ENCODE measurements at regions not wholly inside any gene's neighbourhood (a gene's known extent, or its start where the extent isn't known, plus 50 kb on each side); places are given as distances from the start of the nearest gene placed in this dataset.
"Not testable (repeated sequence)": the region's sequence is repeated elsewhere in the genome, so short reads cannot be mapped to it uniquely, and the experiment has no call there.

DNA sequence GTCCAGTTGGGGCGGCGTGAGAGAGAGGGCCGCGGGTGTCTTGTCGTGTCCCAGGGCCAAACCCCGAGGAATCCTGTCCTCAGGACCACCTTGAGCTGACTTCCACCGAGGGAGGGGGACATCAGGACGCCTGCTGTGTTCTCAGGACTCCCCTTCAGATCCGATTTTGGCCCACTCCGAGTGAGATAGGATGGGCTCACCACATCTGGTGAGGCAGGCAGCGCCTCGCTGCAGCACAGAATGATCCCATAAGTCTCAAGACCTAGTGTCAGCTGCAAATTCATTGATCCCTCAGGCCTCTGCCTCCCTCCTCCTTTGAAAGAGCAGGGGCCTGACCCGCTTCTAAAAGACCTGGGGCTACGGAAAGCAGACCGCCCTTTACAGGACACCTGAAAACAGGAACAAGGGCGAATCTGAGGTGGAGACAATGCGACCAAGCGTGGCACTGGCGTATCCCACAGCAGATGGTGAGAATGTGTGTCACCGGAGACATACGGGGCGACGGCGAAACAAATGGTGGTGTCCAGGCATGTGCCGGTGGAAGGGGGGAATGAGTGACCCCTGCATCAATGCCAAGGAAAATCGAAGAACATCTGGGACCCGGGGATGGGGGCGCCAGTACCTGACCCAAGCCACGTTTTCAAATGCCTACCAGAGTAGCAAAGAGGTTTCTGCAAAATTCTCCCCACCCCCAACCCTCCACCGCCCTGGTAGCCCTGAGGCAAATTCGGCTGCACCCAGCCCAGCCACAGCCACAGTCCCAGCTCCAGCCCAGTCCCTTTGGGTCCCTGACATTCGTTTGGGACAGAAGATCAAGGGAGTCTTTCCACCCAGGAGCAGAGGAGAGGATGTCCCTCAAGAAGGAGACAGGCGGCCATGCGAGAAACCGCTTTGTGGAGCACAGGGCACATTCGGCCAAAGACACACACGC is 162.1 kb upstream of the ZNF337 start:
- peak overlapping the region; percentile 33 for H3K4me3 ChIP-seq (ENCODE audit: low read length)
- H3K4me1 ChIP-seq (ENCODE audit: insufficient read depth, low read length) = peaks cover 26% of the 10 kb centered on the region
- H3K9me3 ChIP-seq (ENCODE audit: low read length) = peaks cover 8% of the 10 kb centered on the region
- H3K36me3 ChIP-seq (ENCODE audit: insufficient read depth, low read length) = no peaks in the 10 kb centered on the region
- H3K27me3 ChIP-seq (ENCODE audit: insufficient read depth, low read length) = no peaks in the 10 kb centered on the region
- H2AFZ ChIP-seq (ENCODE audit: low read depth, low read length) = peak overlapping the region; percentile 20

DNA sequence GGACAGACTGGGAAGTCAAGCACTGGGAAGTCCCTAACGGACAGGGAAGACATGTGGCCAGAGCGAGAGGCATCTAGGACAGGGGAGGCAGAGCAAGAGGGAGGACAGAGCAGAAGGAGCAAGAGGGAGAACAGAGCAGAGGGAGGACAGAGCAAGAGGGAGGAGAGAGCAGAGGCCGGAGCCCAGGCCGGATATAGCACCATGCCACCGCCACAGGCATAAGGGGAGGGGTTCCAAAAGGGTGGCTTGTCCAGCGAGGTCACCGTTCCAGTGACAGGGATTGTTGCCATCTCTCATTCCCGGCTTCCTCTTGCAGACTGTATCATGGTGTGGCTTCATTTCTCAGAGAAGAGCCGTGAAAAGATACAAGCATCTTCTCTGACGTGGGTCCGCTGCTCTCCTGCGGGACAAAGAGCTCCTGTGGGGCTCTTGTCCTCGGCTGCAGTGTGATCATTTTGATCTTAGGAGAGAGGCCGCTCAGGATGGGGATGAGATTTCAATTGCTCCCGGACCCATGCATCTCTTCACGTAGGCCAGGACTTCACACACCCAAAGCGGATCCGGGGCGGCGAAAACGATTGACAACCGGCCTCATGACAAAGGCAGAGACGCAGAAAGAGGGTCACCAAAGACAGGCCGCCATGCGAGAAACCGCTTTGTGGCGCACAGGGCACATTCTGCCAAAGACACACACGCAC is 160.6 kb upstream of the ZNF337 start:
- H3K9me3 ChIP-seq (ENCODE audit: low read length); H3K27me3 ChIP-seq (ENCODE audit: insufficient read depth, low read length); H3K36me3 ChIP-seq (ENCODE audit: insufficient read depth, low read length); H2AFZ ChIP-seq (ENCODE audit: low read depth, low read length); H3K4me3 ChIP-seq (ENCODE audit: low read length): not testable (repeated sequence)
- H3K4me1 ChIP-seq (ENCODE audit: insufficient read depth, low read length) = peaks cover 22% of the 10 kb centered on the region

DNA sequence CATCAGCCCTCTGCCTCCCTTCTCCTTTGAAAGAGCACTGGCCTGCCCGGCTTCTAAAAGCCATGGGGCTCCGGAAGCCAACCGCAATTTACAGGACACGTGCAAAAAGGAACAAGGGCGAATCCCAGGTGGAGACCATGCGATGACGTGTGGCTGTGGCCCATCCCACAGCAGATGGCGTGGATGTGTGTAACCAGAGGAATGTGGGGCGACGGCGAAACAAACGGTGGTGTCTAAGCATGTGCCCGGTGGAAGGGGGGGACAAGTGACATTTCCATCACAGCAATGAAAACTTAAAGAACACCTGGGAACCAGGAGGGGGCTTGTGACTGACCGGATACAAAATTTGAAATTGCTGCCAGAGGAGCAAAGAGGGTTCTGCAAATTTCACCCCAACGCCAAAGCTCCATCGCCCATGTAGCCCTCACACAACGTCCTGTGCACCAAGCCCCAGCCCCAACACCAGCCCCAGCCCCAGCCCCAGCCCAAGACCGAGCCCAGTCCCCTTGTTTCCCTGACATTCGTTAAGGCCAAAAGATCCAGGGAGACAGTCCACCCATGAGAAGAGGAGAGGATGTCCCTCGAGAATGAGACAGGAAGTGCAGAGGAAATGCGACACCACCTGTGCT is 159.7 kb upstream of the ZNF337 start:
- Histone ChIP-seq H3K27me3 (ENCODE audit: insufficient read depth, low read length) (no peaks in the 10 kb centered on the region), H3K9me3 (ENCODE audit: low read length) (peaks cover 8% of the 10 kb centered on the region), H2AFZ (ENCODE audit: low read depth, low read length) (no peak overlapping the region), H3K4me1 (ENCODE audit: insufficient read depth, low read length) (peaks cover 18% of the 10 kb centered on the region), H3K36me3 (ENCODE audit: insufficient read depth, low read length) (no peaks in the 10 kb centered on the region), H3K4me3 (ENCODE audit: low read length) (no peak overlapping the region)

GRCh38 chr20:25855451-25856156 is 159.0 kb upstream of the ZNF337 start:
- peaks cover 16% of the 10 kb centered on the region for H3K4me1 ChIP-seq (ENCODE audit: insufficient read depth, low read length)
- H3K9me3 ChIP-seq (ENCODE audit: low read length); H3K36me3 ChIP-seq (ENCODE audit: insufficient read depth, low read length); H2AFZ ChIP-seq (ENCODE audit: low read depth, low read length); H3K27me3 ChIP-seq (ENCODE audit: insufficient read depth, low read length); H3K4me3 ChIP-seq (ENCODE audit: low read length): not testable (repeated sequence)

GRCh38 chr20:25854666-25855065 is 158.0 kb upstream of the ZNF337 start:
- H3K4me1 ChIP-seq (ENCODE audit: insufficient read depth, low read length); H3K27me3 ChIP-seq (ENCODE audit: insufficient read depth, low read length); H3K9me3 ChIP-seq (ENCODE audit: low read length); H2AFZ ChIP-seq (ENCODE audit: low read depth, low read length); H3K4me3 ChIP-seq (ENCODE audit: low read length); H3K36me3 ChIP-seq (ENCODE audit: insufficient read depth, low read length): not testable (repeated sequence)

- H3K9me3 ChIP-seq (ENCODE audit: low read length); H3K4me3 ChIP-seq (ENCODE audit: low read length); H3K4me1 ChIP-seq (ENCODE audit: insufficient read depth, low read length); H3K36me3 ChIP-seq (ENCODE audit: insufficient read depth, low read length); H3K27me3 ChIP-seq (ENCODE audit: insufficient read depth, low read length); H2AFZ ChIP-seq (ENCODE audit: low read depth, low read length): not testable (repeated sequence)
These were observed 157.2 kb upstream of the ZNF337 start for GRCh38 chr20:25853718-25854388.

DNA sequence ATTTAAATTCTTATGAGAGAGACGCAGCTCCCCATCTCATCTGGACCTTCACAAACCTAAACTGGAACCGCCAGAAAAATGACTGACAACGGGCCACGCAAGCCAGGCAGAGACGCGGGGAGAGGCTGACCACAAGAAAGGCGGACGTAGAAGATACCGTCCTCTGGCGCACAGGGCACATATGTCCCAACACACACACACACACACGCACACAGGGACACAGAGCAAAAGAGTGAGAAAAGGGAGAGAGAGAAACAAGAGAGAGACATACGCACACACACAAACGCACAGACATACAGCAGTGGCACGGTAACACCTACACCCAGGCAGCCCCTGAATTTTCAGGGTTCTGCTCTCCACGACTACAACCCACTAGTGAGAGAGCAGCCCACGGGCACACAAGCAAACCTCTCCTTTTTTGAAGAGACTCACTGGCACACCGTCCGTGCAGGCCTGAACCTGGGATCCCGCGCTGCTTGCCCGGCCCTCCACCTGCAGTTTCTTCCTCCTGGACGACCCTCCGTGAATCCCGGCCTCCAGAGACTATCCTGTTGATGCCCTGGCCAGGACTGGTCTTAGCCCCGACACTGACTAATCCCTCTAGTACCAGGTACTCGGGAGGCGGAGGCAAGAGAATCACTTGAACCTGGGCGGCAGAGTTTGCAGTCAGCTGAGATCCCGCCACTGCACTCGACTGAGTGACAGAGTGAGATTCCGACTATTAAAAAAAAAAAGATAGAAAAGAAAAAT is 156.5 kb upstream of the ZNF337 start:
- H2AFZ ChIP-seq (ENCODE audit: low read depth, low read length); H3K4me1 ChIP-seq (ENCODE audit: insufficient read depth, low read length); H3K4me3 ChIP-seq (ENCODE audit: low read length): not testable (repeated sequence)

DNA sequence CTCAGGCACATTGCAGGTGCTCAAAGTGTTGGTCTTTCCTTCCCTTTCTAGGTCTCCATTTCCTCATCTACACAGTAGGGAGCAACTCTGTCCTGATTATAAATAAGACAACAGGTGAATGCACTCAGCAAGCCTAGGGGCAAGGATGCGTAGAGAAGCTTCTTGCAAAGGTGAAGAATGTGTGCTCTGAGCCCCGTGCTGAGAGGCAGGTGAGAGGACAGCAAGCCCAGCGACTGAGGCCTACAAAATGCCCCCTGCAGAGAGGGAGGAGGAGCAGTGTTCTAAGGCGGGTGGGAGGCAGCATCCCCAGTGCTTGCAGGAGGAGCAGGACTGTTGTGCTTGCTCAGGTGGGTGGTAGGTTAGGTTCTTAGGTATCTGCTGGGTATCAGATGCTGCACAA is 153.5 kb upstream of the ZNF337 start:
- not testable (repeated sequence) for H3K4me3 ChIP-seq (ENCODE audit: low read length); H3K36me3 ChIP-seq (ENCODE audit: insufficient read depth, low read length); H3K4me1 ChIP-seq (ENCODE audit: insufficient read depth, low read length); H3K27me3 ChIP-seq (ENCODE audit: insufficient read depth, low read length); H3K9me3 ChIP-seq (ENCODE audit: low read length); H2AFZ ChIP-seq (ENCODE audit: low read depth, low read length)

More for the DNA sequence above, 156.5 kb upstream of the ZNF337 start:
- H3K36me3 ChIP-seq (ENCODE audit: insufficient read depth, low read length); H3K27me3 ChIP-seq (ENCODE audit: insufficient read depth, low read length); H3K9me3 ChIP-seq (ENCODE audit: low read length): not testable (repeated sequence)

GRCh38 chr20:25848222-25848621 is 151.6 kb upstream of the ZNF337 start:
- H3K4me1 ChIP-seq (ENCODE audit: insufficient read depth, low read length) = no peaks in the 10 kb centered on the region
- no peaks in the 10 kb centered on the region for H3K9me3 ChIP-seq (ENCODE audit: low read length)
- H2AFZ ChIP-seq (ENCODE audit: low read depth, low read length) = no peak overlapping the region
- H3K4me3 ChIP-seq (ENCODE audit: low read length) = no peak overlapping the region
- H3K27me3 ChIP-seq (ENCODE audit: insufficient read depth, low read length) = no peaks in the 10 kb centered on the region
- H3K36me3 ChIP-seq (ENCODE audit: insufficient read depth, low read length) = no peaks in the 10 kb centered on the region

- not testable (repeated sequence) for H2AFZ ChIP-seq (ENCODE audit: low read depth, low read length); H3K4me3 ChIP-seq (ENCODE audit: low read length); H3K27me3 ChIP-seq (ENCODE audit: insufficient read depth, low read length); H3K36me3 ChIP-seq (ENCODE audit: insufficient read depth, low read length); H3K9me3 ChIP-seq (ENCODE audit: low read length); H3K4me1 ChIP-seq (ENCODE audit: insufficient read depth, low read length)
These were observed 148.0 kb upstream of the ZNF337 start for GRCh38 chr20:25844640-25845039.

DNA sequence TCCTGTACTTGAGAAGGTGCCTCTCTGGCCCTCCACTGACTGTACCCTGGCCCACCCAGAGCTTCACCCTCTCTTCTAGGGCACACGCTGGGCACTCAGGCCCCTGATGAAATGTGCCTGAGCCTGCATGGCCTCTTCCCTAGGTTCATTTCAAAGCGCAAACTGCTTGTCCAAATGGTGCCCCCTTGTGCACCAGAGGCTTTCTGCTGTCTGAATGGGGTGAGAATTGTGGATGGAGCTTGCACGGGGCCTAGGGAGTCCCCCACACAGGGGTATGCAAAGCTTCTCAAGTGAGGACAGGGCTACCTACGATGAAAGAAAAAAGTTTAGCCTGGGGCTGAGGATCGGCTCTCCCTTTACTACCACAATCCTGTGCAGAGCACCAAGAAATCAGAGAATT is 116.9 kb upstream of the ZNF337 start:
- not testable (repeated sequence) for H3K9me3 ChIP-seq (ENCODE audit: low read length); H3K36me3 ChIP-seq (ENCODE audit: insufficient read depth, low read length); H3K4me3 ChIP-seq (ENCODE audit: low read length); H3K4me1 ChIP-seq (ENCODE audit: insufficient read depth, low read length); H2AFZ ChIP-seq (ENCODE audit: low read depth, low read length); H3K27me3 ChIP-seq (ENCODE audit: insufficient read depth, low read length)

Measured in neuron (in vitro differentiated cells).